ENCODE measurements at regions not wholly inside any gene's neighbourhood (a gene's known extent, or its start where the extent isn't known, plus 50 kb on each side); places are given as distances from the start of the nearest gene placed in this dataset.

DNA sequence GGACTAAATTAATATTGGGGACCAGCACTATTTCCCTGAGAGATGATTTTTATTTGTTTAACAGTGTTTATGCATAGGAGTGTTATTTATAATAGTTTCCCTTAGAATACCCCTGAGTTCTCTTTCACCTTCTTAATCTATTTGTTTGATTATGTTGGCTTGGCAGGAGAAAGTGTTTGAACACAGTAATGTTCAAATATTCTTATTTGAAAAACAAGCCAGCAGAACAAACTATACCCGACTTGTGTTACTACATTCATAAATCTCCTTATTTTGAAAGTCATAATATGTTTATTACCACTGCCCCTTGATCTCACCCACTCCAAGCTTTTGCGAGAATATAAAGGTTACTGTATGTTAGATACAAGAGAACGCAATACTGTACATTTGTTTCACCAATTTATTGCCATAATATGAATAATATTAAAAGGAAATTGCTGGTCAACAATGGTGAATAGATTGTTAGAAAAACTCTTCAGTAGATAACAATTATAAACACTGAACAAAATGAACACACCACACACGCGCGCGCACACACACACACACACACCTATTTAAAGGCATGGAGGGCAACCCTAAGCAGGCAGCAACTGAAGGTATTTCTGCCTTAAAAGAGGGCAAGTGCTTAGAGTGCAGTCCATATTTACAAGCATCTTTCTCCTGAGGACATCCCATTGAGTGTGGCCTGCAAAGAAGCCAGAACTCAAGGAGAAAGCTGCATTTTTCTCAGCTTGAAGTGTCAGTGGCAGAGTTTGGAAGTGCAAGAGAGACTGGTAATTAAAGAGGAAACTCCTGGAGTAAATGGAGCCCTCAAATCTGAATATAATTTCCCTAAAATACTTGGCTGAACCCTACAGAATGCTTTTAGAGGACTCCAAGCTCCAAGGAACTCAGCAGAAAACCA lies 279.4 kb upstream of the MAN1A1 start:
- POLR2A ChIA-PET (ENCODE audit: unreplicated experiment): no interaction called here
- H3K36me3 ChIP-seq (ENCODE audit: control insufficient read depth, insufficient read depth, low read length): no peaks in the 10 kb centered on the region
- no peak overlapping the region for H2AK5ac ChIP-seq (ENCODE audit: low read depth, low read length)
- H3K9me1 ChIP-seq (ENCODE audit: insufficient read depth, low read length): no peaks in the 10 kb centered on the region
- no peak overlapping the region for H2BK20ac ChIP-seq (ENCODE audit: low read depth, low read length)
- H2BK5ac ChIP-seq (ENCODE audit: low read depth, low read length, poor library complexity, severe bottlenecking): no peak overlapping the region
- H3K9me3 ChIP-seq (ENCODE audit: control insufficient read depth, insufficient read depth, low read length): no peaks in the 10 kb centered on the region
- H3K18ac ChIP-seq (ENCODE audit: low read depth, low read length): no peak overlapping the region
- BruUV-seq (replicated peaks): no TSS peak
- H3K14ac ChIP-seq (replicated peaks; ENCODE audit: low read depth, low read length): no peak overlapping the region
- H3K4me1 ChIP-seq (ENCODE audit: control insufficient read depth, insufficient read depth, low read length): no peaks in the 10 kb centered on the region; the same call in 1 of the 2 replicates
- no peak overlapping the region for H4K5ac ChIP-seq (ENCODE audit: low read depth, low read length)
- no peaks in the 10 kb centered on the region for H3K79me1 ChIP-seq (ENCODE audit: low read depth in 1 of 2, low read length in 2 of 2)
- CTCF ChIA-PET: interaction anchor here (1.4 kb wide), 1 partner anchor 13 kb away, joined by 5 read pairs; no protein-coding TSS in a partner anchor
- H3K23ac ChIP-seq (ENCODE audit: low read depth, low read length): no peak overlapping the region
- H2BK15ac ChIP-seq (ENCODE audit: low read depth, low read length): no peak overlapping the region
- no peak overlapping the region for H3K56ac ChIP-seq (ENCODE audit: extremely low read depth, insufficient read depth, low read length)
- no peak overlapping the region for H3K4ac ChIP-seq (ENCODE audit: low read depth, low read length)
- H3K4me2 ChIP-seq (ENCODE audit: low read depth, low read length): no peak overlapping the region
- H4K8ac ChIP-seq (ENCODE audit: low read depth in 2 of 2, low read length in 2 of 2): no peak overlapping the region
- WGBS, 2 experiments (ENCODE audit: extremely low coverage in 2 of 2, insufficient read length in 1 of 2): no CpG with 5 or more reads among the region's 7 CpGs
- ATAC-seq (ENCODE audit: low read depth): no peak
- TF ChIP-seq RAD21 (IDR thresholded peaks at IDR 0.05; ENCODE audit: low read length) (no peak), CHD1 (IDR thresholded peaks at IDR 0.05; ENCODE audit: low read depth, low read length) (no peak), RCOR1 (IDR thresholded peaks at IDR 0.05; ENCODE audit: insufficient replicate concordance, low read length) (no peak), FOS (IDR thresholded peaks at IDR 0.05; ENCODE audit: low read depth, low read length) (no peak), RFX5 (IDR thresholded peaks at IDR 0.05; ENCODE audit: low read depth, low read length) (no peak), BHLHE40 (IDR thresholded peaks at IDR 0.05; ENCODE audit: low read depth, low read length) (no peak)
- TF ChIP-seq, protein P1, sequence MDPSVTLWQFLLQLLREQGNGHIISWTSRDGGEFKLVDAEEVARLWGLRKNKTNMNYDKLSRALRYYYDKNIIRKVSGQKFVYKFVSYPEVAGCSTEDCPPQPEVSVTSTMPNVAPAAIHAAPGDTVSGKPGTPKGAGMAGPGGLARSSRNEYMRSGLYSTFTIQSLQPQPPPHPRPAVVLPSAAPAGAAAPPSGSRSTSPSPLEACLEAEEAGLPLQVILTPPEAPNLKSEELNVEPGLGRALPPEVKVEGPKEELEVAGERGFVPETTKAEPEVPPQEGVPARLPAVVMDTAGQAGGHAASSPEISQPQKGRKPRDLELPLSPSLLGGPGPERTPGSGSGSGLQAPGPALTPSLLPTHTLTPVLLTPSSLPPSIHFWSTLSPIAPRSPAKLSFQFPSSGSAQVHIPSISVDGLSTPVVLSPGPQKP (IDR thresholded peaks at IDR 0.05; ENCODE audit: borderline replicate concordance, low read depth, low read length): no peak
- TF ChIP-seq, protein P2, sequence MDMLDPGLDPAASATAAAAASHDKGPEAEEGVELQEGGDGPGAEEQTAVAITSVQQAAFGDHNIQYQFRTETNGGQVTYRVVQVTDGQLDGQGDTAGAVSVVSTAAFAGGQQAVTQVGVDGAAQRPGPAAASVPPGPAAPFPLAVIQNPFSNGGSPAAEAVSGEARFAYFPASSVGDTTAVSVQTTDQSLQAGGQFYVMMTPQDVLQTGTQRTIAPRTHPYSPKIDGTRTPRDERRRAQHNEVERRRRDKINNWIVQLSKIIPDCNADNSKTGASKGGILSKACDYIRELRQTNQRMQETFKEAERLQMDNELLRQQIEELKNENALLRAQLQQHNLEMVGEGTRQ (IDR thresholded peaks at IDR 0.05; ENCODE audit: low read depth, low read length): no peak
- DNase-seq: no peak
- H4K91ac ChIP-seq (ENCODE audit: insufficient read depth, low read depth, low read length): no peak overlapping the region
- no peak overlapping the region for H2AFZ ChIP-seq (replicated peaks; ENCODE audit: low read length, poor library complexity)
- dilution Hi-C loops (cut with HindIII; ENCODE audit: low sequenced_read_pairs, unreplicated experiment): no loop called here
- H3K9ac ChIP-seq (ENCODE audit: low read depth, low read length): no peak overlapping the region
- no peak overlapping the region for H2BK120ac ChIP-seq (ENCODE audit: low read depth, low read length)
- H4K20me1 ChIP-seq (ENCODE audit: insufficient read depth, low read length): no peaks in the 10 kb centered on the region
- H3K27me3 ChIP-seq (ENCODE audit: control insufficient read depth, insufficient read depth, low read length): no peaks in the 10 kb centered on the region
- H3K4me3 ChIP-seq (ENCODE audit: insufficient read depth, low read depth, low read length): no peak overlapping the region
- intact Hi-C loops (cut with micrococcal nuclease): loop anchor here (5.0 kb wide), 1 partner anchor 87 kb away; no protein-coding TSS in a partner anchor
- H3K27ac ChIP-seq (ENCODE audit: insufficient read depth, low read length): no peak overlapping the region
- no peak overlapping the region for H2AK9ac ChIP-seq (replicated peaks; ENCODE audit: low read depth, low read length, poor library complexity)
- in situ Hi-C loops (cut with MboI; ENCODE audit: low sequenced_read_pairs): no loop called here

Measured in IMR-90 (cell line).